ENCODE measurements at regions not wholly inside any gene's neighbourhood (a gene's known extent, or its start where the extent isn't known, plus 50 kb on each side); places are given as distances from the start of the nearest gene placed in this dataset.

DNA sequence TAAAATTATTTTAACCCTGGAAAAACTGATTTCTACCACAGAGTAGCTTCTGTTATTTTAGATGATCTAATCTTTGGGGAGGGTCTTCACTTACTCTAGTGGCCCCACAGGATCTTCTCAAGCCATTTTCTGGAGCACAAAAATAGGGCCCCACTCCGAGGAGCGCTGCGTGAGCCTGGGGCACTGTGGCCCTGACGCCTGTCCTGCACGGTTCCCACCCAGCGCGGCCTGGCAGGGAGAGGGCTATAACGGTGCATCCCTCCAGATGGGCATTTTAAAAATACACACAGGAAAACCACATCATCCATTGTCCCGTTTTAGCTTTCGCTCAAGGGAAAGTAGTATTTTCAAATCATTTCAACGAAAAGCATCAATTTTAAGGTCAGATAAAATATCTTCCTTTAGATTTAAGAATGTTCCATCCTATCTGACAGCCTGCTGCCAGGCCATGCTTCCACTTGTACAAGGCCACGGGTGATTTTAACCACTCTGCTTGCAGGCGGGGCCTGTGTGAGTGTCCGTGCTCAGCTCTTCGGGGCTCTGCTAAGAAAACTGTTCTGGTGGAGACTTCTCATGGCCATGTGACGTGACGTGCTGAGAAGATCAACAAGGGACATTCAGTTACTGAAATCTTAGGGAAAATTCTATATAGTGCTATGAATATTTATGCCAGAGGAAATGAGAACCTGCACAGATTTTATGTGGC is 683.8 kb upstream of the SGCG start (continued):
- TF ChIP-seq, protein P1, sequence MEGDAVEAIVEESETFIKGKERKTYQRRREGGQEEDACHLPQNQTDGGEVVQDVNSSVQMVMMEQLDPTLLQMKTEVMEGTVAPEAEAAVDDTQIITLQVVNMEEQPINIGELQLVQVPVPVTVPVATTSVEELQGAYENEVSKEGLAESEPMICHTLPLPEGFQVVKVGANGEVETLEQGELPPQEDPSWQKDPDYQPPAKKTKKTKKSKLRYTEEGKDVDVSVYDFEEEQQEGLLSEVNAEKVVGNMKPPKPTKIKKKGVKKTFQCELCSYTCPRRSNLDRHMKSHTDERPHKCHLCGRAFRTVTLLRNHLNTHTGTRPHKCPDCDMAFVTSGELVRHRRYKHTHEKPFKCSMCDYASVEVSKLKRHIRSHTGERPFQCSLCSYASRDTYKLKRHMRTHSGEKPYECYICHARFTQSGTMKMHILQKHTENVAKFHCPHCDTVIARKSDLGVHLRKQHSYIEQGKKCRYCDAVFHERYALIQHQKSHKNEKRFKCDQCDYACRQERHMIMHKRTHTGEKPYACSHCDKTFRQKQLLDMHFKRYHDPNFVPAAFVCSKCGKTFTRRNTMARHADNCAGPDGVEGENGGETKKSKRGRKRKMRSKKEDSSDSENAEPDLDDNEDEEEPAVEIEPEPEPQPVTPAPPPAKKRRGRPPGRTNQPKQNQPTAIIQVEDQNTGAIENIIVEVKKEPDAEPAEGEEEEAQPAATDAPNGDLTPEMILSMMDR (conservative IDR thresholded peaks at IDR 0.05; ENCODE audit: low read depth in 2 of 2), result no peak
- TF ChIP-seq CREB1 (CRISPR knock-in tag; IDR thresholded peaks at IDR 0.05; ENCODE audit: low read depth), result no peak
- no peak for TF ChIP-seq EZH2 (IDR thresholded peaks at IDR 0.05; ENCODE audit: low read depth, unreplicated experiment)

DNA sequence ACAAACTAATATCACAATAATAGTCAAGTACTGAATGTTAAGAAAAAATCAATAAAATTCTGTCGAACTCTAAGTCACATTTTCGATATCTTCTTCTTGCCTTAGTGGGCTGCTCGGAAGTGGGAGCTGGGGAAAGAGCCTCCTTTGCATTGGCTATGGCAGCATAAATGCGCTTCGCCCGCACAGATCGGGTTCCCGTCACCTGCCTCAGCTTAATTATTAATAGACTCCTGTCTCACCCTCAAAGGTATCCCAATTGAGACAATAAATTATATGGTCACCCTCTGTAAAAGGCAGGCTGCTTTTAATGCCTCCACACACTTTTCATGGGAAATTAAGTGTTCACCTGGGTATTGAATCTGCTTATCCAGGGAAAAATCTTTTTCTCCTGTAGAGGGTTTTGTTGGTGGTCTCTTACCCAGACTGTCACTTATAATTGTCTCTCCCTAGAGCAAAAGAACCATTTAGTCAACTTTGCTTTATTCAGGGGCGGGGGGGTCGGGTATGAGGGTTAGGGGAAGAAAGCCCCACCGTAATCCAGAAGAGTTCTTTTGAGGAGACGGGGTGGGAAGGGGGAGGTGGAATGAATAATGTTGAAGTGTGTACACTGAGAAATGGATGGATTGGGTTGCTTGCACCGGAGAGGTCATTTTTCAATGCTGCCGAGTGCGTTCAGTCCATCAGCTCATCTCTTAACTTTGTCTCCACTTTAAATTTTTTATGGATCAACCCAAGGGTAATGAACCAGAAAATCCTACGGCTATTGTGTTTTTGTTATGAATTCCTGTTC is 682.6 kb upstream of the SGCG start:
- no peak overlapping the region for H3K4me2 ChIP-seq
- TF ChIP-seq ZNF114 (CRISPR knock-in tag; IDR thresholded peaks at IDR 0.05), result no peak
- no peak for TF ChIP-seq CREB1 (CRISPR knock-in tag; IDR thresholded peaks at IDR 0.05; ENCODE audit: low read depth)
- TF ChIP-seq STAT1 (IDR thresholded peaks at IDR 0.05; ENCODE audit: unreplicated experiment), result no peak
- TF ChIP-seq POLR2AphosphoS5 (IDR thresholded peaks at IDR 0.05; ENCODE audit: low read depth), result no peak
- TF ChIP-seq NANOG (IDR thresholded peaks at IDR 0.05; ENCODE audit: borderline replicate concordance), result no peak
- no peak for TF ChIP-seq EZH2 (IDR thresholded peaks at IDR 0.05; ENCODE audit: low read depth, unreplicated experiment)
- no peak for TF ChIP-seq ZNF462 (CRISPR knock-in tag; IDR thresholded peaks at IDR 0.05)
- TF ChIP-seq, protein P1 (conservative IDR thresholded peaks at IDR 0.05; ENCODE audit: low read depth in 2 of 2), result no peak

More for the DNA sequence above, 682.6 kb upstream of the SGCG start:
- Mint-ChIP-seq H3K4me3 (no peak overlapping the region), H3K36me3 (ENCODE audit: low read depth) (no peaks in the 10 kb centered on the region), H3K4me1 (peaks cover 10% of the 10 kb centered on the region), H3K27me3 (ENCODE audit: insufficient read depth, low read depth, poor library complexity) (no peaks in the 10 kb centered on the region), H3K27ac (no peak overlapping the region), H3K9me3 (peaks cover 2% of the 10 kb centered on the region; the same call in 2 of the 3 replicates)
- no peaks in the 10 kb centered on the region for H4K20me1 ChIP-seq (replicated peaks; ENCODE audit: insufficient read depth)
- ATAC-seq, result no peak
- no peak overlapping the region for H3K27ac ChIP-seq (ENCODE audit: low read depth)
- no peaks in the 10 kb centered on the region for H3K9me2 ChIP-seq (ENCODE audit: insufficient read depth)
- DNase-seq (ENCODE audit: low spot score), result no peak
- no peaks in the 10 kb centered on the region for H3F3A ChIP-seq (replicated peaks; ENCODE audit: low read depth)
- 0 out of 2 replicates have a peak, but pooled peaks cover 7% of the 10 kb centered on the region for H3K4me1 ChIP-seq (ENCODE audit: insufficient read depth)
- H2AFZ ChIP-seq, result no peak overlapping the region
- no peaks in the 10 kb centered on the region for H3K27me3 ChIP-seq (ENCODE audit: insufficient read depth)
- H3K79me2 ChIP-seq (replicated peaks; ENCODE audit: insufficient read depth), result no peaks in the 10 kb centered on the region
- no peak overlapping the region for H3K4me3 ChIP-seq
- H3K36me3 ChIP-seq (ENCODE audit: insufficient read depth), result no peaks in the 10 kb centered on the region

All from GM23338 (cell line).